Left colon (tissue), 2 donors: ENCODE measurements at regions not wholly inside any gene's neighbourhood (a gene's known extent, or its start where the extent isn't known, plus 50 kb on each side); places are given as distances from the start of the nearest gene placed in this dataset.
"Not testable (repeated sequence)": the region's sequence is repeated elsewhere in the genome, so short reads cannot be mapped to it uniquely, and the experiment has no call there.

ENCODE experiments used
- ATAC-seq: fragments of 200-7000 bp; cut with Tn5 transposase; one replicate; pipeline ENCODE4 v1.9.1; 2020; ENCODE audit warnings: mild to moderate bottlenecking, moderate library complexity
- DNase-seq, 2 donors: peaks; one replicate each; pipeline ENCODE4 v3.0.0-alpha.2; 2020
- intact Hi-C, 2 donors: fragments of 100-400 bp; cut with DNase I in 1 of 2; cut with micrococcal nuclease in 1 of 2; formaldehyde crosslinking; loops; one replicate each; pipeline versions ENCODE4 v1.11.2 to v1.14.0; 2022; cut with DNase I, micrococcal nuclease
- donor health status: DM: no; HTN: no; CAD: no.
- donor health status: DM: yes; HTN: yes; CAD: no.

- DNase-seq (no peak), ATAC-seq (no peak)
- intact Hi-C loops, result no loop called here
These were observed 115.3 kb downstream of the LTN1 start for GRCh38 chr21:28877318-28877884.

- no peak for DNase-seq
- intact Hi-C loops, result no loop called here
- ATAC-seq, result no peak
These were observed 117.6 kb downstream of the LTN1 start for GRCh38 chr21:28875078-28875477.

- no peak for DNase-seq
- ATAC-seq, result peak; percentile 30
- intact Hi-C loops, result no loop called here
These were observed 120.5 kb downstream of the LTN1 start for GRCh38 chr21:28872218-28872617.

GRCh38 chr21:28871388-28872010, 121.2 kb downstream of the LTN1 start:
- peak; percentile 97 for ATAC-seq
- no peak for DNase-seq
- intact Hi-C loops, result no loop called here

GRCh38 chr21:28867401-28867800, 125.3 kb downstream of the LTN1 start:
- intact Hi-C loops, result no loop called here
- DNase-seq, result no peak
- ATAC-seq, result no peak

- intact Hi-C loops, result no loop called here
- DNase-seq, result no peak
- ATAC-seq, result peak; percentile 63
These were observed 127.0 kb downstream of the LTN1 start for GRCh38 chr21:28865488-28866186.

- DNase-seq (no peak), ATAC-seq (no peak)
- intact Hi-C loops, result no loop called here
These were observed 134.3 kb downstream of the LTN1 start for GRCh38 chr21:28858424-28858823.

GRCh38 chr21:28857752-28858151, 134.9 kb downstream of the LTN1 start:
- ATAC-seq (no peak), DNase-seq (no peak)
- intact Hi-C loops, result no loop called here

- ATAC-seq (no peak), DNase-seq (no peak)
These were observed 136.0 kb downstream of the LTN1 start for GRCh38 chr21:28856588-28857250.

GRCh38 chr21:28852706-28853105, 140.0 kb downstream of the LTN1 start:
- ATAC-seq, result no peak
- intact Hi-C loops, result no loop called here
- DNase-seq, result no peak

More at GRCh38 chr21:28856588-28857250, 136.0 kb downstream of the LTN1 start:
- intact Hi-C loops, result no loop called here

- intact Hi-C loops, result no loop called here
- ATAC-seq (no peak), DNase-seq (no peak)
These were observed 141.0 kb downstream of the LTN1 start for GRCh38 chr21:28851645-28852044.

GRCh38 chr21:28839237-28839636, 153.4 kb downstream of the LTN1 start:
- DNase-seq, ATAC-seq, intact Hi-C loops: not testable (repeated sequence)

- ATAC-seq, intact Hi-C loops, DNase-seq: not testable (repeated sequence)
These were observed 155.3 kb downstream of the LTN1 start for GRCh38 chr21:28837426-28837825.

- intact Hi-C loops, DNase-seq, ATAC-seq: not testable (repeated sequence)
These were observed 156.1 kb downstream of the LTN1 start for GRCh38 chr21:28836588-28836987.

GRCh38 chr21:28834335-28835238, 158.1 kb downstream of the LTN1 start:
- ATAC-seq (peak; percentile 63), DNase-seq (peak; percentile 42 to 44)
- intact Hi-C loops, result no loop called here

GRCh38 chr21:28833609-28834008, 159.1 kb downstream of the LTN1 start:
- intact Hi-C loops, result no loop called here

GRCh38 chr21:28833182-28833581, 159.5 kb downstream of the LTN1 start:
- intact Hi-C loops, result no loop called here
- DNase-seq (no peak), ATAC-seq (peak; percentile 40)

More at GRCh38 chr21:28833609-28834008, 159.1 kb downstream of the LTN1 start:
- DNase-seq (no peak), ATAC-seq (no peak)

- ATAC-seq (no peak), DNase-seq (no peak)
- intact Hi-C loops, result no loop called here
These were observed 160.0 kb downstream of the LTN1 start for GRCh38 chr21:28832715-28833061.
